ENCODE measurements at regions not wholly inside any gene's neighbourhood (a gene's known extent, or its start where the extent isn't known, plus 50 kb on each side); places are given as distances from the start of the nearest gene placed in this dataset.

GRCh38 chr5:21694567-21694966 lies 1158.6 kb downstream of the CDH12 start:
- no peaks in the 10 kb centered on the region for H3K36me3 ChIP-seq
- 68% methylated on average over 2 of the region's 2 CpGs for WGBS
- no peak overlapping the region for H3K27ac ChIP-seq
- DNase-seq (ENCODE audit: low spot score in 2 of 2), result no peak
- H3K27me3 ChIP-seq, result no peaks in the 10 kb centered on the region
- no peak overlapping the region for H3K4me3 ChIP-seq
- no peaks in the 10 kb centered on the region for H3K4me1 ChIP-seq
- TF ChIP-seq POLR2AphosphoS5 (IDR thresholded peaks at IDR 0.05), result no peak
- TF ChIP-seq EP300 (IDR thresholded peaks at IDR 0.05), result no peak
- no peak for TF ChIP-seq CTCF (IDR thresholded peaks at IDR 0.05)
- TF ChIP-seq POLR2A (IDR thresholded peaks at IDR 0.05), result no peak
- H3K9me3 ChIP-seq, result no peaks in the 10 kb centered on the region

- no peak for DNase-seq (ENCODE audit: low spot score in 2 of 2)
- no peak overlapping the region for H3K27ac ChIP-seq
- H3K36me3 ChIP-seq, result no peaks in the 10 kb centered on the region
- no peak for TF ChIP-seq POLR2AphosphoS5 (IDR thresholded peaks at IDR 0.05)
- no peak for TF ChIP-seq EP300 (IDR thresholded peaks at IDR 0.05)
- no peak for TF ChIP-seq POLR2A (IDR thresholded peaks at IDR 0.05)
- TF ChIP-seq CTCF (IDR thresholded peaks at IDR 0.05), result no peak
- no peak overlapping the region for H3K4me3 ChIP-seq
- no peaks in the 10 kb centered on the region for H3K9me3 ChIP-seq
- H3K4me1 ChIP-seq, result no peaks in the 10 kb centered on the region
- no peaks in the 10 kb centered on the region for H3K27me3 ChIP-seq
Observed at GRCh38 chr5:21693591-21693990, 1159.6 kb downstream of the CDH12 start.

GRCh38 chr5:21689587-21689986 lies 1163.6 kb downstream of the CDH12 start:
- Histone ChIP-seq H3K36me3 (no peaks in the 10 kb centered on the region), H3K9me3 (no peaks in the 10 kb centered on the region), H3K4me1 (no peaks in the 10 kb centered on the region), H3K4me3 (no peak overlapping the region), H3K27me3 (no peaks in the 10 kb centered on the region), H3K27ac (no peak overlapping the region)
- WGBS, result 13% methylated on average over 3 of the region's 3 CpGs
- DNase-seq (ENCODE audit: low spot score in 2 of 2), result no peak
- TF ChIP-seq EP300 (IDR thresholded peaks at IDR 0.05) (no peak), CTCF (IDR thresholded peaks at IDR 0.05) (no peak), POLR2AphosphoS5 (IDR thresholded peaks at IDR 0.05) (no peak), POLR2A (IDR thresholded peaks at IDR 0.05) (no peak)

- H3K4me3 ChIP-seq, result no peak overlapping the region
- H3K9me3 ChIP-seq, result no peaks in the 10 kb centered on the region
- no peaks in the 10 kb centered on the region for H3K27me3 ChIP-seq
- no peak overlapping the region for H3K27ac ChIP-seq
- H3K4me1 ChIP-seq, result no peaks in the 10 kb centered on the region
- 71% methylated on average over 1 of the region's 1 CpG for WGBS
- no peak for DNase-seq (ENCODE audit: low spot score in 2 of 2)
- TF ChIP-seq CTCF (IDR thresholded peaks at IDR 0.05), result no peak
- TF ChIP-seq EP300 (IDR thresholded peaks at IDR 0.05), result no peak
- no peak for TF ChIP-seq POLR2AphosphoS5 (IDR thresholded peaks at IDR 0.05)
- TF ChIP-seq POLR2A (IDR thresholded peaks at IDR 0.05), result no peak
- no peaks in the 10 kb centered on the region for H3K36me3 ChIP-seq
Observed at GRCh38 chr5:21688655-21689054, 1164.5 kb downstream of the CDH12 start.

GRCh38 chr5:21687621-21688020 lies 1165.5 kb downstream of the CDH12 start:
- DNase-seq (ENCODE audit: low spot score in 2 of 2), result no peak
- Histone ChIP-seq H3K4me1 (no peaks in the 10 kb centered on the region), H3K36me3 (no peaks in the 10 kb centered on the region), H3K27me3 (no peaks in the 10 kb centered on the region), H3K9me3 (no peaks in the 10 kb centered on the region), H3K27ac (no peak overlapping the region), H3K4me3 (no peak overlapping the region)
- TF ChIP-seq POLR2A (IDR thresholded peaks at IDR 0.05), result no peak
- TF ChIP-seq EP300 (IDR thresholded peaks at IDR 0.05), result no peak
- no peak for TF ChIP-seq POLR2AphosphoS5 (IDR thresholded peaks at IDR 0.05)
- no peak for TF ChIP-seq CTCF (IDR thresholded peaks at IDR 0.05)
- 78% methylated on average over 5 of the region's 5 CpGs for WGBS

Data from suprapubic skin (tissue), 4 donors.